Esophagus (tissue), 2 donors: ENCODE measurements at regions not wholly inside any gene's neighbourhood (a gene's known extent, or its start where the extent isn't known, plus 50 kb on each side); places are given as distances from the start of the nearest gene placed in this dataset.

Experiments
- H3K27ac ChIP-seq, 2 donors: one replicate each; pipeline ENCODE4 v1.5.1; 2013; ENCODE audit warnings: low read depth in 2 of 2, mild to moderate bottlenecking in 2 of 2, inconsistent platforms in 1 of 2, low read length in 1 of 2, moderate library complexity in 1 of 2
- H3K27me3 ChIP-seq, 2 donors: one replicate each; pipeline ENCODE4 v1.6.1; 2013; ENCODE audit warnings: low read length in 2 of 2, control low read depth in 1 of 2, mild to moderate bottlenecking in 1 of 2; ENCODE audit not compliant: insufficient read depth in 2 of 2, control insufficient read depth in 1 of 2
- H3K36me3 ChIP-seq, 2 donors: one replicate each; pipeline ENCODE4 v1.6.1; 2013; ENCODE audit warnings: low read length in 1 of 2; ENCODE audit not compliant: control insufficient read depth in 2 of 2, insufficient read depth in 2 of 2
- H3K4me1 ChIP-seq, 2 donors: one replicate each; pipeline ENCODE4 v1.6.1; 2013; ENCODE audit warnings: low read length in 1 of 2; ENCODE audit not compliant: control insufficient read depth in 2 of 2, insufficient read depth in 2 of 2
- H3K4me3 ChIP-seq, 2 donors: one replicate each; pipeline ENCODE4 v1.5.1; 2013; ENCODE audit warnings: low read length in 2 of 2, mild to moderate bottlenecking in 2 of 2, low read depth in 1 of 2, moderate library complexity in 1 of 2
- H3K9me3 ChIP-seq, 2 donors: one replicate each; pipeline ENCODE4 v1.6.1; 2013; ENCODE audit warnings: mild to moderate bottlenecking in 2 of 2, low read depth in 1 of 2, low read length in 1 of 2, moderate library complexity in 1 of 2; ENCODE audit not compliant: control insufficient read depth in 2 of 2, insufficient read depth in 1 of 2
- WGBS, 2 donors: extraction: QIAGEN DNeasy Blood & Tissue Kit; methylation state at CpG; one replicate each; pipeline ENCODE4 v1.1.7; 2013; 5-methylcytosine and 5-hydroxymethylcytosine counted together
- donor health status: healthy with polysubstance abuse.
- donor health status: Bipolar disorder and iron deficiency.

- no peaks in the 10 kb centered on the region for H3K4me1 ChIP-seq
- no peaks in the 10 kb centered on the region for H3K36me3 ChIP-seq
- H3K27me3 ChIP-seq = no peaks in the 10 kb centered on the region
- 73% methylated on average over 4 of the region's 4 CpGs for WGBS, 2 donors
- peaks cover 0 to 3% of the 10 kb centered on the region in 2 donors for H3K9me3 ChIP-seq
- no peak overlapping the region for H3K4me3 ChIP-seq
- no peak overlapping the region for H3K27ac ChIP-seq
Measured at GRCh38 chr13:107582171-107582570, 633.2 kb downstream of the LIG4 start.

DNA sequence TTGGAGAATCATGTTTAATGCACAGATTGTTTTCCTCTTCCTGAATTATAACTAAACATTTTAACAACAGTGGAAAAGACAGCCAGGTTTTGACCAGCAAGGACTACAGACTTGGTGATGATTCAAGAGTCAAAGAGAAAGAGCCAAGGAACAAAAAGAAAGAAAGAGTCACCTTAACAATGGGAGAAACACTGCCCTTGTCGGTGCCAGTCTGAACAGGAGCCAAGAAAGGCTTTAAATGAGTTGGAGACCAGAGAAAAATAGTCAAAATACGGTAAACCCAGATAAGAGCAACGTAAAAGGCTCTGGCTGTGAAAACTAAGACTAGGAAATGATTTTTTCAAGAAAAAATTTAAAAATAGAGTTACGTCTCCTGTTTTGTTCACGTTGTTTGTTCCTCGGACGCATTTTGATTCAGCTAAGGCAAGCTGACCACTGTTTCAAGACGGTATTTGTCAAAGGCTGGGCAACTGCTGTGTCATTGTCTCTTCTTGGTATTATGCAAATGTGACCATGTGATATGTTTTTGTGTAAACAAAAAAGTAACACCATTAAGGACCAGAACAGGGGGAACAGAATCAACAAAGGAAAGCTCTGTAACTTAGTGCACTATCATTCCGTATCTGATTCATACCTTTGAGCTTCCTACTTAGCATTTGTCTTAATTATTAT is 634.5 kb downstream of the LIG4 start:
- 65 to 66% methylated on average over 9 of the region's 9 CpGs for WGBS, 2 donors

DNA sequence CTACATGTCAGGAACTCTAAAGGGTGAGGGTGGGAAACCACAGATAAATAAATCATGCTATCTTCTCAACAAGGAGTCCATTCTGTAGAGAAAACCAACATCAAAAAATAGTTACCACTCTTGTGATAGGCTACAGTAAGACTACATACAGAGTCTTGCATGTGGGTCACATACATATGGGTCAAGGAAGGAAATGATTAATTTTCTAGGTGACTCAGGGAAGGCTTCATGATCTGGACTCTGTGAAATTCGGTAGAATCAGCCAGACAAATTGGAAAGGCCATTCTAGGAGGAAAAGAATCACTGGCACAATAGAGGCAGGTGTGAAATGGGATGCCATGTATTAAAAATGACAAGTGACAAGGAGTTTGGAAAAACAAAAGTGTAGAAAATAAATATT is 638.9 kb downstream of the LIG4 start:
- no peak overlapping the region for H3K27ac ChIP-seq
- no peaks in the 10 kb centered on the region for H3K4me1 ChIP-seq
- H3K36me3 ChIP-seq = no peaks in the 10 kb centered on the region
- peaks cover 0 to 6% of the 10 kb centered on the region in 2 donors for H3K9me3 ChIP-seq
- 26 to 27% methylated on average over 1 of the region's 1 CpG for WGBS, 2 donors
- no peaks in the 10 kb centered on the region for H3K27me3 ChIP-seq
- H3K4me3 ChIP-seq = no peak overlapping the region

More for the DNA sequence above, 634.5 kb downstream of the LIG4 start:
- Histone ChIP-seq H3K36me3 (no peaks in the 10 kb centered on the region), H3K4me1 (no peaks in the 10 kb centered on the region), H3K27me3 (no peaks in the 10 kb centered on the region), H3K9me3 (peaks cover 0 to 3% of the 10 kb centered on the region in 2 donors), H3K27ac (no peak overlapping the region), H3K4me3 (no peak overlapping the region)

GRCh38 chr13:107574517-107575210 is 640.7 kb downstream of the LIG4 start:
- H3K4me3 ChIP-seq = no peak overlapping the region

DNA sequence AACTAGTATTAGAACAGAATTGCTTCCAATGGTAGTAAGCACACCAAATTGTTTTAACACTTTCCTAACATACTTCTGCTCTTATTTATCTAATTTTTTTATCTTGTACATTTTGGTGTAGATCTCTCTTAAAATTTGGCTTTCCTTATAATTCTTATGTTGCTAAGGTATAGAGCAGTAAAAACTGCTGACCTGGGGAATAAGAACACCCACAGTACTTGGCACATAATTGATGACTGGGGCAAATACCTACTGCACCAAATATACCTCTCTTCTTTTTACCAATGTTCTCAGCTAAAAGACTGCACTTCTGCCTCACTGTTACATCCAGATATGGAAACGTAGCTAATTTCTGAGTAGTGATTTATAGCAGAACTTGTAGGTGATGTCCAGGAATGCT is 642.2 kb downstream of the LIG4 start:
- 75 to 77% methylated on average over 1 of the region's 1 CpG for WGBS, 2 donors
- Histone ChIP-seq H3K4me3 (no peak overlapping the region), H3K27me3 (no peaks in the 10 kb centered on the region), H3K27ac (no peak overlapping the region), H3K36me3 (no peaks in the 10 kb centered on the region), H3K4me1 (no peaks in the 10 kb centered on the region), H3K9me3 (peaks cover 0 to 3% of the 10 kb centered on the region in 2 donors)

More at GRCh38 chr13:107574517-107575210, 640.7 kb downstream of the LIG4 start:
- no peaks in the 10 kb centered on the region for H3K36me3 ChIP-seq
- peaks cover 0 to 6% of the 10 kb centered on the region in 2 donors for H3K9me3 ChIP-seq
- no peaks in the 10 kb centered on the region for H3K27me3 ChIP-seq
- WGBS, 2 donors = 63 to 72% methylated on average over 6 of the region's 6 CpGs
- no peaks in the 10 kb centered on the region for H3K4me1 ChIP-seq
- H3K27ac ChIP-seq = no peak overlapping the region

- no peak overlapping the region for H3K27ac ChIP-seq
- no peaks in the 10 kb centered on the region for H3K27me3 ChIP-seq
- 58 to 60% methylated on average over 3 of the region's 3 CpGs for whole genome bisulfite sequencing, 2 donors
- H3K36me3 ChIP-seq = no peaks in the 10 kb centered on the region
- no peaks in the 10 kb centered on the region for H3K4me1 ChIP-seq
- no peak overlapping the region for H3K4me3 ChIP-seq
- H3K9me3 ChIP-seq = peaks cover 0 to 3% of the 10 kb centered on the region in 2 donors
Measured at GRCh38 chr13:107572156-107572555, 643.2 kb downstream of the LIG4 start.

- Histone ChIP-seq H3K27ac (no peak overlapping the region), H3K9me3 (peaks cover 0 to 3% of the 10 kb centered on the region in 2 donors)
- 82 to 86% methylated on average over 2 of the region's 2 CpGs for WGBS, 2 donors
Measured at GRCh38 chr13:107568181-107568580, 647.2 kb downstream of the LIG4 start.

DNA sequence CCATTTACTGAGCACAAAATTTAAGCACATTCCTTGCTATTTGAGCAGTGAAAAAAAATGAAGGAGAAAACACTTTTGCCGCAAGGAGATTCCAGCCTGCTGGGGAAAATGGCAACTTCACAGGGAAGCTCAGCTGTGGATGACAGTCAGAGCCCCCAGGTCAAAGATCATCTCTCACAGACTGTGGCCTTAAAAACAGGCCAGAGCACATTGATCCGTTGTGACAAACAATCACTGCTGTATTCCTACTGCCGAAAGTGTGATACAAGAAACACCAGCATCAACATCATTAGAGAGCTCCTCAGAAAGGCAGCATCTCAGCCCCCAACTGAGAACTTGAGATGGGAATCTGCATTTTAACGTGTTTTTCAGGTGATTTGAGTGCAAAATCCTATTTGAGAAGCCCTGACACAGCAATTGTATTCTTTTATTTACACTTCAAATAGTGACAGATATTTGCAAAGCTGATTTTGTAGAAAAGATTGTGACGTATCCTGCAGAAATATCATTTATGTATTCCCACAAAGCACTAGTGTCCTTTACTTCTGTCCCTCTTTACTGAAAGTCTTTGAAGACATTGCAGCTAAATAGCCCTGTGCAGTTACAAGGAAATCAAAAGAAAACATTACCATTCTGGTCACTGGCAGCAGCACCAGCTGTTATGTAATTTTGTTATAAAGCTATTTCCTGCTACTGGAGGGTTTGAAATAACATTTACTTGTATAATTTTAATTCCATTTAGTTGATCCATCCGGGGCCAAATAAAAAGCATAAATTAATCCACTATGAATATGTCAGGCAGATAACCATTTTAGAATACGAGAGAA is 652.0 kb downstream of the LIG4 start:
- WGBS, 2 donors = 38 to 43% methylated on average over 7 of the region's 7 CpGs
- no peaks in the 10 kb centered on the region for H3K4me1 ChIP-seq
- no peak overlapping the region for H3K4me3 ChIP-seq
- no peaks in the 10 kb centered on the region for H3K36me3 ChIP-seq
- H3K27ac ChIP-seq = no peak overlapping the region
- no peaks in the 10 kb centered on the region for H3K27me3 ChIP-seq
- no peaks in the 10 kb centered on the region for H3K9me3 ChIP-seq

More at GRCh38 chr13:107568181-107568580, 647.2 kb downstream of the LIG4 start:
- no peaks in the 10 kb centered on the region for H3K36me3 ChIP-seq
- H3K4me3 ChIP-seq = no peak overlapping the region
- H3K4me1 ChIP-seq = no peaks in the 10 kb centered on the region
- H3K27me3 ChIP-seq = no peaks in the 10 kb centered on the region

GRCh38 chr13:107562203-107562602 is 653.1 kb downstream of the LIG4 start:
- H3K4me1 ChIP-seq = no peaks in the 10 kb centered on the region
- H3K27ac ChIP-seq = no peak overlapping the region
- H3K4me3 ChIP-seq = no peak overlapping the region
- H3K36me3 ChIP-seq = no peaks in the 10 kb centered on the region
- no peaks in the 10 kb centered on the region for H3K9me3 ChIP-seq
- 47 to 57% methylated on average over 5 of the region's 5 CpGs for WGBS, 2 donors
- H3K27me3 ChIP-seq = no peaks in the 10 kb centered on the region
